ENCODE measurements at regions not wholly inside any gene's neighbourhood (a gene's known extent, or its start where the extent isn't known, plus 50 kb on each side); places are given as distances from the start of the nearest gene placed in this dataset.

- Mint-ChIP-seq H3K27ac (no peak overlapping the region), H3K27me3 (ENCODE audit: low read depth) (no peaks in the 10 kb centered on the region), H3K4me1 (ENCODE audit: low read depth) (peaks cover 8% of the 10 kb centered on the region), H3K36me3 (ENCODE audit: insufficient read depth in 2 of 2) (no peaks in the 10 kb centered on the region), H3K4me3 (no peak overlapping the region), H3K9me3 (no peaks in the 10 kb centered on the region)
- ATAC-seq (replicated peaks in 1 of 2) (no peak), DNase-seq (no peak)
These were observed 297.2 kb downstream of the NDUFA10 start for GRCh38 chr2:239727776-239728600.

GRCh38 chr2:239727182-239727775, 297.9 kb downstream of the NDUFA10 start:
- Mint-ChIP-seq H3K4me1 (ENCODE audit: low read depth) (peaks cover 8% of the 10 kb centered on the region), H3K27ac (no peak overlapping the region), H3K27me3 (ENCODE audit: low read depth) (no peaks in the 10 kb centered on the region), H3K4me3 (no peak overlapping the region), H3K9me3 (no peaks in the 10 kb centered on the region), H3K36me3 (ENCODE audit: insufficient read depth in 2 of 2) (no peaks in the 10 kb centered on the region)
- no peak for DNase-seq
- no peak for ATAC-seq (replicated peaks in 1 of 2)

- Mint-ChIP-seq H3K4me1 (ENCODE audit: low read depth) (peaks cover 8% of the 10 kb centered on the region), H3K9me3 (no peaks in the 10 kb centered on the region), H3K27me3 (ENCODE audit: low read depth) (no peaks in the 10 kb centered on the region), H3K36me3 (ENCODE audit: insufficient read depth in 2 of 2) (no peaks in the 10 kb centered on the region), H3K27ac (no peak overlapping the region), H3K4me3 (no peak overlapping the region)
- ATAC-seq (replicated peaks in 1 of 2) (no peak), DNase-seq (no peak)
These were observed 298.4 kb downstream of the NDUFA10 start for GRCh38 chr2:239726631-239727181.

GRCh38 chr2:239726091-239726591, 299.0 kb downstream of the NDUFA10 start:
- Mint-ChIP-seq H3K4me3 (no peak overlapping the region), H3K36me3 (ENCODE audit: insufficient read depth in 2 of 2) (no peaks in the 10 kb centered on the region), H3K27ac (no peak overlapping the region), H3K9me3 (no peaks in the 10 kb centered on the region), H3K4me1 (ENCODE audit: low read depth) (peaks cover 8% of the 10 kb centered on the region), H3K27me3 (ENCODE audit: low read depth) (no peaks in the 10 kb centered on the region)
- no peak for ATAC-seq (replicated peaks in 1 of 2)
- DNase-seq: no peak

- Mint-ChIP-seq H3K27ac (no peak overlapping the region), H3K27me3 (ENCODE audit: low read depth) (no peaks in the 10 kb centered on the region), H3K9me3 (no peaks in the 10 kb centered on the region), H3K4me3 (no peak overlapping the region), H3K36me3 (ENCODE audit: insufficient read depth in 2 of 2) (no peaks in the 10 kb centered on the region), H3K4me1 (ENCODE audit: low read depth) (peaks cover 2% of the 10 kb centered on the region)
- DNase-seq (no peak), ATAC-seq (replicated peaks in 1 of 2) (no peak)
These were observed 299.6 kb downstream of the NDUFA10 start for GRCh38 chr2:239725551-239725890.

GRCh38 chr2:239724851-239725550, 300.1 kb downstream of the NDUFA10 start:
- no peaks in the 10 kb centered on the region for H3K9me3 Mint-ChIP-seq
- H3K4me3 Mint-ChIP-seq: no peak overlapping the region
- no peaks in the 10 kb centered on the region for H3K4me1 Mint-ChIP-seq (ENCODE audit: low read depth)
- no peak for ATAC-seq (replicated peaks in 1 of 2)
- H3K36me3 Mint-ChIP-seq (ENCODE audit: insufficient read depth in 2 of 2): no peaks in the 10 kb centered on the region
- no peaks in the 10 kb centered on the region for H3K27me3 Mint-ChIP-seq (ENCODE audit: low read depth)
- DNase-seq: no peak
- no peak overlapping the region for H3K27ac Mint-ChIP-seq

GRCh38 chr2:239724194-239724849, 300.8 kb downstream of the NDUFA10 start:
- H3K9me3 Mint-ChIP-seq: no peaks in the 10 kb centered on the region
- DNase-seq (no peak), ATAC-seq (replicated peaks in 1 of 2) (no peak)
- H3K27ac Mint-ChIP-seq: no peak overlapping the region
- no peaks in the 10 kb centered on the region for H3K4me1 Mint-ChIP-seq (ENCODE audit: low read depth)
- no peaks in the 10 kb centered on the region for H3K27me3 Mint-ChIP-seq (ENCODE audit: low read depth)
- no peak overlapping the region for H3K4me3 Mint-ChIP-seq
- no peaks in the 10 kb centered on the region for H3K36me3 Mint-ChIP-seq (ENCODE audit: insufficient read depth in 2 of 2)

GRCh38 chr2:239723486-239724193, 301.5 kb downstream of the NDUFA10 start:
- Mint-ChIP-seq H3K4me1 (ENCODE audit: low read depth) (no peaks in the 10 kb centered on the region), H3K27ac (no peak overlapping the region), H3K9me3 (no peaks in the 10 kb centered on the region), H3K36me3 (ENCODE audit: insufficient read depth in 2 of 2) (no peaks in the 10 kb centered on the region), H3K4me3 (no peak overlapping the region), H3K27me3 (ENCODE audit: low read depth) (no peaks in the 10 kb centered on the region)
- DNase-seq: no peak
- no peak for ATAC-seq (replicated peaks in 1 of 2)

- H3K4me3 Mint-ChIP-seq: no peak overlapping the region
- H3K27ac Mint-ChIP-seq: no peak overlapping the region
- no peak for ATAC-seq (replicated peaks in 1 of 2)
- no peaks in the 10 kb centered on the region for H3K4me1 Mint-ChIP-seq (ENCODE audit: low read depth)
- H3K36me3 Mint-ChIP-seq (ENCODE audit: insufficient read depth in 2 of 2): no peaks in the 10 kb centered on the region
- no peaks in the 10 kb centered on the region for H3K9me3 Mint-ChIP-seq
- H3K27me3 Mint-ChIP-seq (ENCODE audit: low read depth): no peaks in the 10 kb centered on the region
- no peak for DNase-seq
These were observed 302.2 kb downstream of the NDUFA10 start for GRCh38 chr2:239722760-239723470.

GRCh38 chr2:239721991-239722759, 303.0 kb downstream of the NDUFA10 start:
- H3K4me1 Mint-ChIP-seq (ENCODE audit: low read depth): no peaks in the 10 kb centered on the region
- no peak overlapping the region for H3K4me3 Mint-ChIP-seq
- H3K9me3 Mint-ChIP-seq: no peaks in the 10 kb centered on the region
- no peaks in the 10 kb centered on the region for H3K27me3 Mint-ChIP-seq (ENCODE audit: low read depth)
- H3K27ac Mint-ChIP-seq: no peak overlapping the region
- ATAC-seq (replicated peaks in 1 of 2) (no peak), DNase-seq (no peak)
- no peaks in the 10 kb centered on the region for H3K36me3 Mint-ChIP-seq (ENCODE audit: insufficient read depth in 2 of 2)

GRCh38 chr2:239721531-239721930, 303.6 kb downstream of the NDUFA10 start:
- DNase-seq: no peak

More at GRCh38 chr2:239721531-239721930, 303.6 kb downstream of the NDUFA10 start:
- Mint-ChIP-seq H3K4me1 (ENCODE audit: low read depth) (no peaks in the 10 kb centered on the region), H3K9me3 (no peaks in the 10 kb centered on the region), H3K27ac (no peak overlapping the region), H3K4me3 (no peak overlapping the region), H3K27me3 (ENCODE audit: low read depth) (no peaks in the 10 kb centered on the region), H3K36me3 (ENCODE audit: insufficient read depth in 2 of 2) (no peaks in the 10 kb centered on the region)
- ATAC-seq (replicated peaks in 1 of 2): no peak
